ENCODE measurements at regions not wholly inside any gene's neighbourhood (a gene's known extent, or its start where the extent isn't known, plus 50 kb on each side); places are given as distances from the start of the nearest gene placed in this dataset.

DNA sequence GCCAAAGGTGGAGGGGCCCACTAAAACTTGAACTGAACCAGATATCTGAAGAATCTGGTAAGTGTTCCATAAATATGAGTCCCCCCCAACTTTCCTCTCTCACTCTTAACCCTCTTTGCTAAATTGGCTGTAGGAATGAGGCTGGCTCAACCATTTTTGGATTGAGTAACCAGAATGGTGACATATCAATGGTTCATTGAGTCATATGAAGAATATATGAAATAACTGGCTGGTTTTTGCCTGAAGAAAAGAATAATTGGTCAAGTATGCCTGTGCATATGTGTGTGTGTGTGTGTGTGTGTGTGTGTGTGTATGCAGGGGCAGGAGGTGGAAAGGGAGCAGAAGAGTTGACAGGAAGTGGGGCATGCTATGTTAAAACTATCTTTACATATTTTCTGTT lies 472.9 kb upstream of the THBS1 start:
- no peaks in the 10 kb centered on the region; the same call in 2 of the 3 replicates for H3K9me3 ChIP-seq
- ATAC-seq, result no peak
- CTCF ChIA-PET, result no interaction called here
- no peak overlapping the region for H3K27ac ChIP-seq
- no peak for FAIRE-seq
- H3K4me2 ChIP-seq, result no peak overlapping the region
- TF ChIP-seq SREBF2 (IDR thresholded peaks at IDR 0.05) (no peak), ZC3H11A (IDR thresholded peaks at IDR 0.05) (no peak), EP300 (IDR thresholded peaks at IDR 0.05) (no peak), MAZ (IDR thresholded peaks at IDR 0.05; ENCODE audit: borderline replicate concordance, low read depth, low read length) (no peak), EHF (CRISPR knock-in tag; IDR thresholded peaks at IDR 0.05) (no peak), JUN (IDR thresholded peaks at IDR 0.05) (no peak), TP53 (CRISPR knock-in tag; IDR thresholded peaks at IDR 0.05) (no peak), RAD21 (conservative IDR thresholded peaks at IDR 0.05 in 1 of 2, IDR thresholded peaks at IDR 0.05 in 1 of 2) (no peak), ESRRA (IDR thresholded peaks at IDR 0.05; ENCODE audit: borderline replicate concordance, low read length) (no peak), HOXB13 (CRISPR knock-in tag; IDR thresholded peaks at IDR 0.05; ENCODE audit: low read depth) (no peak), JUNB (IDR thresholded peaks at IDR 0.05) (no peak)
- TF ChIP-seq, protein P1, sequence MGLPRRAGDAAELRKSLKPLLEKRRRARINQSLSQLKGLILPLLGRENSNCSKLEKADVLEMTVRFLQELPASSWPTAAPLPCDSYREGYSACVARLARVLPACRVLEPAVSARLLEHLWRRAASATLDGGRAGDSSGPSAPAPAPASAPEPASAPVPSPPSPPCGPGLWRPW (IDR thresholded peaks at IDR 0.05), result no peak
- POLR2A ChIA-PET, result no interaction called here
- no peak for DNase-seq (ENCODE audit: low read depth in 1 of 2, low spot score in 1 of 2)
- no peak overlapping the region for H3K4me3 ChIP-seq
- H3K4me1 ChIP-seq, result no peaks in the 10 kb centered on the region

DNA sequence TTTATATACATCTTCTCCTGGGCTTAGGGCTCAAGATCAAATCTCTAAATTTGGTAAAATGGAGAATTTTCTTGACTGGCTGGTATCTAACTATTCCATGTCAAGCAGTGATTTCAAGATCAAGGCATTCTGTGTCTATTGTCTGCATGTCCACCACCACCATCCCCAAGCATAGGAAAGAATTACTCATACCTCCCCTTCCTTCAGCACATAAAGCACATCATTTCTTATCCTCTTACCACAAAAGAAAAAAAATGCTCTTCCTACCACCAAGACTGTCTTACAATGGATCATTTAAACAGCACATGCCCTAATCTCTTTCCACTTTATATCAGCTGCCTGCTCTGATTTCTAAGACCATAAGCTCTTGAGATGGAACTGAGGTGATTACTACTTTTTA lies 470.5 kb upstream of the THBS1 start:
- peaks cover 5% of the 10 kb centered on the region; the same call in 1 of the 3 replicates for H3K9me3 ChIP-seq
- no peak overlapping the region for H3K4me3 ChIP-seq
- ATAC-seq (no peak), DNase-seq (ENCODE audit: low read depth in 1 of 2, low spot score in 1 of 2) (no peak), FAIRE-seq (no peak)
- H3K27ac ChIP-seq, result no peak overlapping the region
- no peak for TF ChIP-seq RNF2 (IDR thresholded peaks at IDR 0.05; ENCODE audit: borderline replicate concordance, low read depth)
- TF ChIP-seq, protein P2, sequence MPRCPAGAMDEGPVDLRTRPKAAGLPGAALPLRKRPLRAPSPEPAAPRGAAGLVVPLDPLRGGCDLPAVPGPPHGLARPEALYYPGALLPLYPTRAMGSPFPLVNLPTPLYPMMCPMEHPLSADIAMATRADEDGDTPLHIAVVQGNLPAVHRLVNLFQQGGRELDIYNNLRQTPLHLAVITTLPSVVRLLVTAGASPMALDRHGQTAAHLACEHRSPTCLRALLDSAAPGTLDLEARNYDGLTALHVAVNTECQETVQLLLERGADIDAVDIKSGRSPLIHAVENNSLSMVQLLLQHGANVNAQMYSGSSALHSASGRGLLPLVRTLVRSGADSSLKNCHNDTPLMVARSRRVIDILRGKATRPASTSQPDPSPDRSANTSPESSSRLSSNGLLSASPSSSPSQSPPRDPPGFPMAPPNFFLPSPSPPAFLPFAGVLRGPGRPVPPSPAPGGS (IDR thresholded peaks at IDR 0.05), result no peak
- no peak for TF ChIP-seq EHMT2 (IDR thresholded peaks at IDR 0.05; ENCODE audit: low read depth)
- no peak for TF ChIP-seq RAD21 (conservative IDR thresholded peaks at IDR 0.05 in 1 of 2, IDR thresholded peaks at IDR 0.05 in 1 of 2)
- no peak for TF ChIP-seq CEBPB (IDR thresholded peaks at IDR 0.05)
- no peak overlapping the region for H3K4me2 ChIP-seq
- ChIA-PET POLR2A (no interaction called here), CTCF (no interaction called here)
- H3K4me1 ChIP-seq, result no peaks in the 10 kb centered on the region

DNA sequence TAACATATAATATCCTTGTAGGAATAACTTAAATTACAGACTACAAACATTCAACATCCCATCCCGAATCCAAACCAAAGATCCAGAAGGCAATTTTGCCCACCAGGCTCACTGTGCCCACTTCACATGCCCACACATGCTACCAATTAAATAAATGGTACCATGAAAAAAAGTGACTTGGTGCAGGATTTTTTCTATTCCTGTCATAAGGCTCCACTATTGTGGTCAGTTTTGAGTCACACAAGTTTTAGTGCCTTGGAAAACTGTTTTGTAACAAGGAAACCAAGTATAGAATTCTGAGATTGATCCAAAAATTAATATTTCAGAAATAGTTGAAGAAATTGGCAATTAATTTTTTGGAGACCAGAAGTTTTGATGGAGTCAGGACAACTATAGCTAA lies 470.1 kb upstream of the THBS1 start:
- no peak for DNase-seq (ENCODE audit: low read depth in 1 of 2, low spot score in 1 of 2)
- POLR2A ChIA-PET, result no interaction called here
- Histone ChIP-seq H3K4me3 (no peak overlapping the region), H3K4me1 (no peaks in the 10 kb centered on the region), H3K27ac (no peak overlapping the region), H3K4me2 (no peak overlapping the region), H3K9me3 (peaks cover 9% of the 10 kb centered on the region; the same call in 1 of the 3 replicates)
- CTCF ChIA-PET, result no interaction called here
- ATAC-seq, result no peak
- WGBS (ENCODE audit: missing lambda C conversion rate), result 38% methylated on average over 1 of the region's 1 CpG
- TF ChIP-seq RNF2 (IDR thresholded peaks at IDR 0.05; ENCODE audit: borderline replicate concordance, low read depth) (no peak), FOXS1 (CRISPR knock-in tag; IDR thresholded peaks at IDR 0.05) (no peak), EP300 (IDR thresholded peaks at IDR 0.05) (no peak), ZFP36 (IDR thresholded peaks at IDR 0.05; ENCODE audit: borderline replicate concordance, partially characterized antibody) (no peak)
- FAIRE-seq, result no peak

DNA sequence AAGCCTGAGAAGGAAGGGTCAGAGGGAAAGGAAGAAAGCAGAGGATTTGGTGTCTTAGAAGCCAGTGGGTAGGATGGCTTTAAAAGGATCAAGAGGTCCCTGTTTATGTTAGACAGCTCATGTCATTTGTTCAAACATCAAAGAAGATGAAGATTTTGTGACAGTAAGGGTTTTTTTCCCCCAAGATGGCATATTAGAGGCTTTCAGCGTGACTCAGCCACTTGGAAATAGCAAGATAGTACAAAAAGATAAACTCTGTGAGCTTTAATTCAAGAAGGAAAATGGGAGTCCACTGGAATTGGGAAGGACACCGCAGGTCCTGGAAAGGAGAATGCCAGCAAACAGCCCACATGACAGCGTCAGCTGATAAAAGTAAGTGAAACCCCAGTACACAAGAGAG lies 467.1 kb upstream of the THBS1 start:
- WGBS (ENCODE audit: missing lambda C conversion rate), result 75% methylated on average over 3 of the region's 3 CpGs
- H3K9me3 ChIP-seq, result peaks cover 19% of the 10 kb centered on the region; the same call in 2 of the 3 replicates
- POLR2A ChIA-PET, result no interaction called here
- no peak for DNase-seq (ENCODE audit: low read depth in 1 of 2, low spot score in 1 of 2)
- CTCF ChIA-PET, result interaction anchor here (0.6 to 1.5 kb wide), 3 partner anchors 9 to 1205 kb away, joined by 4 to 5 read pairs (median 4); no protein-coding TSS in a partner anchor
- H3K4me3 ChIP-seq, result no peak overlapping the region
- H3K4me1 ChIP-seq, result no peaks in the 10 kb centered on the region
- no peak for TF ChIP-seq SMC3 (IDR thresholded peaks at IDR 0.05)
- TF ChIP-seq, protein P3, sequence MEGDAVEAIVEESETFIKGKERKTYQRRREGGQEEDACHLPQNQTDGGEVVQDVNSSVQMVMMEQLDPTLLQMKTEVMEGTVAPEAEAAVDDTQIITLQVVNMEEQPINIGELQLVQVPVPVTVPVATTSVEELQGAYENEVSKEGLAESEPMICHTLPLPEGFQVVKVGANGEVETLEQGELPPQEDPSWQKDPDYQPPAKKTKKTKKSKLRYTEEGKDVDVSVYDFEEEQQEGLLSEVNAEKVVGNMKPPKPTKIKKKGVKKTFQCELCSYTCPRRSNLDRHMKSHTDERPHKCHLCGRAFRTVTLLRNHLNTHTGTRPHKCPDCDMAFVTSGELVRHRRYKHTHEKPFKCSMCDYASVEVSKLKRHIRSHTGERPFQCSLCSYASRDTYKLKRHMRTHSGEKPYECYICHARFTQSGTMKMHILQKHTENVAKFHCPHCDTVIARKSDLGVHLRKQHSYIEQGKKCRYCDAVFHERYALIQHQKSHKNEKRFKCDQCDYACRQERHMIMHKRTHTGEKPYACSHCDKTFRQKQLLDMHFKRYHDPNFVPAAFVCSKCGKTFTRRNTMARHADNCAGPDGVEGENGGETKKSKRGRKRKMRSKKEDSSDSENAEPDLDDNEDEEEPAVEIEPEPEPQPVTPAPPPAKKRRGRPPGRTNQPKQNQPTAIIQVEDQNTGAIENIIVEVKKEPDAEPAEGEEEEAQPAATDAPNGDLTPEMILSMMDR (IDR thresholded peaks at IDR 0.05), result no peak
- TF ChIP-seq, protein P4, sequence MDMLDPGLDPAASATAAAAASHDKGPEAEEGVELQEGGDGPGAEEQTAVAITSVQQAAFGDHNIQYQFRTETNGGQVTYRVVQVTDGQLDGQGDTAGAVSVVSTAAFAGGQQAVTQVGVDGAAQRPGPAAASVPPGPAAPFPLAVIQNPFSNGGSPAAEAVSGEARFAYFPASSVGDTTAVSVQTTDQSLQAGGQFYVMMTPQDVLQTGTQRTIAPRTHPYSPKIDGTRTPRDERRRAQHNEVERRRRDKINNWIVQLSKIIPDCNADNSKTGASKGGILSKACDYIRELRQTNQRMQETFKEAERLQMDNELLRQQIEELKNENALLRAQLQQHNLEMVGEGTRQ (IDR thresholded peaks at IDR 0.05), result no peak
- TF ChIP-seq MAFK (IDR thresholded peaks at IDR 0.05; ENCODE audit: partially characterized antibody), result no peak
- no peak for TF ChIP-seq SREBF2 (IDR thresholded peaks at IDR 0.05)
- TF ChIP-seq RNF2 (IDR thresholded peaks at IDR 0.05; ENCODE audit: borderline replicate concordance, low read depth), result no peak
- TF ChIP-seq CBX8 (IDR thresholded peaks at IDR 0.05), result no peak
- no peak for TF ChIP-seq ZC3H11A (IDR thresholded peaks at IDR 0.05)
- TF ChIP-seq BHLHE40 (IDR thresholded peaks at IDR 0.05; ENCODE audit: low read depth, low read length), result no peak
- TF ChIP-seq JUN (IDR thresholded peaks at IDR 0.05), result no peak
- no peak for TF ChIP-seq ZFP36 (IDR thresholded peaks at IDR 0.05; ENCODE audit: borderline replicate concordance, partially characterized antibody)
- TF ChIP-seq EHMT2 (IDR thresholded peaks at IDR 0.05; ENCODE audit: low read depth), result no peak
- TF ChIP-seq, protein P5, sequence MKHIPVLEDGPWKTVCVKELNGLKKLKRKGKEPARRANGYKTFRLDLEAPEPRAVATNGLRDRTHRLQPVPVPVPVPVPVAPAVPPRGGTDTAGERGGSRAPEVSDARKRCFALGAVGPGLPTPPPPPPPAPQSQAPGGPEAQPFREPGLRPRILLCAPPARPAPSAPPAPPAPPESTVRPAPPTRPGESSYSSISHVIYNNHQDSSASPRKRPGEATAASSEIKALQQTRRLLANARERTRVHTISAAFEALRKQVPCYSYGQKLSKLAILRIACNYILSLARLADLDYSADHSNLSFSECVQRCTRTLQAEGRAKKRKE (CRISPR knock-in tag; IDR thresholded peaks at IDR 0.05; ENCODE audit: low read depth), result no peak
- TF ChIP-seq FOSB (CRISPR knock-in tag; IDR thresholded peaks at IDR 0.05), result no peak
- ATAC-seq, result no peak
- FAIRE-seq, result no peak
- no peak overlapping the region for H3K27ac ChIP-seq
- H3K4me2 ChIP-seq, result no peak overlapping the region

All from A549 (cell line).